GM19351 (cell line): ENCODE measurements at regions not wholly inside any gene's neighbourhood (a gene's known extent, or its start where the extent isn't known, plus 50 kb on each side); places are given as distances from the start of the nearest gene placed in this dataset.
"Not testable (repeated sequence)": the region's sequence is repeated elsewhere in the genome, so short reads cannot be mapped to it uniquely, and the experiment has no call there.

ENCODE experiments used
- ATAC-seq: cut with Tn5 transposase; IDR thresholded peaks from one replicate; pipeline ENCODE4 v1.9.1; 2021; ENCODE audit warnings: mild to moderate bottlenecking, moderate library complexity; ENCODE audit not compliant: unreplicated experiment

DNA sequence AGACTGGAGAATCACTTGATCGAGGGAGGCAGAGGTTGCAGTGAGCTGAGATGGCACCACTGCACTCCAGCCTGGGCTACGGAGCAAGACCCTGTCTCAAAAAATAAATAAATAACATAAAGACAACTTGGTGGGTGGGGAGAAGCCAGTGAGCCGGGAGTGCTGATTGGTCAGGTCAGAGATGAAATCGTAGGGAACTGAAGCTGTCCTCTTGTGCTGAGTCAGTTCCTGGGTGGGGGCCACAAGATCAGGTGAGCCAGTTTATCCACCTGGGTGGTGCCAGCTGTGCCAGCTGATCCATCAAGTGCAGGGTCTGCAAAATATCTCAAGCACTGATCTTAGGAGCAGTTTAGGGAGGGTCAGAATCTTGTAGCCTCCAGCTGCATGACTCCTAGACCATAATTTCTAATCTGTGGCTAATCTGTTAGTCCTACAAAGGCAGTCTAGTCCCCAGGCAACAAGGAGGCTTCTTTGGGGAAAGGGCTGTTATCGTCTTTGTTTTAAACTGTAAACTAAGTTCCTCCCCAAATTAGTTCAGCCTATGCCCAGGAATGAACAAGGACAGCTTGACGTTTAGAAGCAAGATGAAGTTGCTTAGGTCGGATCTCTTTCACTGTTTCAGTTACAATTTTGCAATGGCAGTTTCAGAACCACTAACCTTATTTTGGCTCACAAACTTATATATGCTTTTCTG is 221.5 kb upstream of the MYLIP start:
- ATAC-seq, result not testable (repeated sequence)

DNA sequence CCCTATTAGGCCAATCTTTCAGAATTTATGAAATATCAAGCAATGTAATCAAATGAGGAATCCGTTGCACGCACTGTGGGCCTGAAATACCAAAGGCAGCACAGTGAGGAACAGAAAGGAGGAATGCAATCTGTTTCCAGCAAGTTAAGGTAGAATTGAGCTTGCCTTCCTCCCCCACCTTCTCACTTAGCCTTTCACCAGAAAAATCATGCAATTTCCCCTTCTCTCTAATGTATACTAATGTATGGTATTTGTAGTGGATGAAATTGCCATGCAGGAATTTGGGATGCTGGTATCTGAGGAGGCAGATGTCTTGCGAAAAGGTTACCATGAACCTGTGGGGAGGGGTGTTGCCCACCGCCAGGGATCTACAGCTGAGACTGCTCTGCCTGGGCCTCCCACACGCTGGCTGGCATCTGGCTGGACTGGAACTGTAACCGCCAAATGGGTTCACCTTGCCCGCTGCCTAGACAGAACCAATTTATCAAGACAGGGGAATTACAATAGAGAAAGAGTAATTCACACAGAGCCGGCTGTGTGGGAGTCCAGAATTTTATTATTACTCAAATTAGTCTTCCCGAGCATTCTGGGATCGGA is 222.4 kb upstream of the MYLIP start:
- ATAC-seq, result no peak

DNA sequence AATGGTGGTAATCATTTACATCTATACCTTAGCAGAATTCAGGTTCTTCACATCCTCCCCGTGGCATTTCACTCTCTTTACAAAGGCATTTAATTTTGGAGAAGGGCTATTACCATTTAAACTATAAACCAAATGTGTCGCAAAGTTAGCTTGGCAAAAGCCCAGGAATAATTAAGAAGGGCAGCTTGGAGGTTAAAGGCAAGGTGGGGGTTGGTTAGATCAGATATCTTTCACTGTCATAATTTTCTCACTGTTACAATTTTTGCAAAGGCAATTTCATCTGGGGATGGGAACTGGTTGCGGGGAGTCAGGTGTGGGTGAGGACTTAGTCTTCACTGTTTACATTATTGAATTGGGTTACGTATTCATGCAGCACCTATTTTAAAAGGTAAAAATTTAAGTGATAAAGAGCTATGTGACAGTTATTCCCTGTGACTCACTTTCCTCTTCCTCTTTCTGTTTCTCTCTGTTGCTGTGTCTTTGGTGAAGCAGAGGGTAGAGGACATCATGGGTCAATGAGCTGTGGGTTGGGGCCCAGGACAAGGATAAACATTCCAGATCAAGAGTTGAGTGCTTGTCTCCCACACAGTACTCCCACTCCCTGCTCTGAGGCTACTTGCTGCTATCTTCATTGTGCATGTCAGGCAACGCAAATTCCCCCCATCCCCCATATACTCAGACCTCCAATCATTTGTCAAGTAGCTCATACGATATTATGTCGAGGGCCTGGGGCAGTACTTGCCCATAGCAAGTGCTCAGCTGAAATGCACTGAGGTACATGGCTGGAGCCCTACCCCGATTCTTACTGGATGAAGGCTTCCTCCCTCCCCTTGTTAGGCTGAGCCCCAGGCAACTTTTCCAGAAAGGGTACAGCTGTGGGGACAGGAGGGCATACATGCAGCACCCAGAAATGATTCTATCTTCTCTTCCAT is 223.1 kb upstream of the MYLIP start:
- no peak for ATAC-seq

DNA sequence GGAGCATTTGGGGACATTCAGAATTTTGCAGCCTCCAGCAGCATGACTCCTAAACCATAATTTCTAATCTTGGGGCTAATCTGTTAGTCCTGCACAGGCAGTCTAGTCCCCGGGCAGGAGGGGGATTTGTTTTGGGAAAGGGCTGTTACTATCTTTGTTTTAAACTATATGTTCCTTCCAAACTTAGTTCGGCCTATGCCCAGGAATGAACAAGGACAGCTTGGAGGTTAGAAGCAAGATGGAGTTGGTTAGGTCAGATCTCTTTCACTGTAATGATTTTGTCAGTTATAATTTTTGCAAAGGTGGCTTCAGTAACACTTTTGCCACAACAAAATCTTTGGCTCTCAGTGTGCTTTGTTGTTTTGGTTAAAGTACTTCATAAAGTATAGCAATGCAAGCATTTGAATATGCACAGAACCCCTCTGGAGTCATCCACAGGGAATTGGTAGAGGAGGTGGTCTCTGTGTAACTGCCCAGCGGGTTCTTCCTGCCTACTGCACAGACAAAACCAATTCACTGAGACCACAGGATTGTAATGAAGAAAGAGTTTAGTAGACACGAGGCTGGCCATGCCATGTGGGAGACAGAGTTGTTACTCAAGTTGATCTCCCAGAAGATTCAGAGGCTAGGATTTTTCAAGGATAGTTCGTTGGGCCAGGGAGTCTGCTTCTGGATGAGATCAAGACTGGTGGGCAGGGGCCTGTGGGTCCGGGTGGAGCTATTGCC is 224.1 kb upstream of the MYLIP start:
- no peak for ATAC-seq

DNA sequence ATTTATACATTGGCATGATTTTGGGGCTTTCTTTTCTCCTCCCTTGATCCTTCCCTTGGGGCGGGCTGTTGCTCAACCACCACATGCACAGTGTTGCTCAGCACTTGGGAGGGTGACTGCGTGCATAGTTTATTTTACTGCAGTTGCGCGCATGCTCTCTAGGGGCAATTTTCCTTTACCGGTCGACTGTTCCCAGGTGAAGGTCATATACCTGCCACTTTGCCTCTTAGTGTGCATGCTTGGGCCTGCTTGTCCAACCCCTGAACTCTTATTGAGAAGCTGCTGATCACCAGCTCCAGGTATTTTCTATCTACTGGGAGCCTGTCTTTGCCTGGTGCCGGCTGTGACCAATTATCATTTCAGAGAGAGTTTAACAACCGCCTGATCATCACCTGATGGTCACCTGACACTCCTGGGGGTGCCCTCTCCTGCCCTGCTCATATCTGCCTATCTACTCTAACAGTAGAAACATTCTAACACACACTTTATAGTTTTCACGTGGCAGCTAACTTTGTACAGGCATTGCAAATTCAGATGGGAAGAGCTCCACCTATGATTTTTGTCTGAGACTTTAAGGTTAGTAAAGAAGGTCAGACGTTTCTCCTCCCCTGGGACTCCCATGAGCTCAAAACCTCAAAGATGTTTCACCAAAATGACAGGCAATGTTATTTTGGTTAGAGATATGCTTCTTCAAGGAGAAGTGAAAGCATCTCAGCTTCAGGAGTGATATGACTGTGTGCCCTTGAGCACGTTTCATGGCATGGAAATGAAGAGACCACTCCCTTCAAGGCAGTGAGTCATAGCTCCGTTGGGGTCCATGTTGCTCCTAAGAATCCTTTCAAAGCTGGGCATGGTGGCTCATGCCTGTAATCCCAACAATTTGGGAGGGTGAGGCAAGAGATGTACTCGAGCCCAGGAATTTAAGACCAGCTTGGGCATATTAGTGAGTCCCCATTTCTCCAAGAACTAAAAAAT is 227.5 kb upstream of the MYLIP start:
- ATAC-seq, result peak; percentile 85

DNA sequence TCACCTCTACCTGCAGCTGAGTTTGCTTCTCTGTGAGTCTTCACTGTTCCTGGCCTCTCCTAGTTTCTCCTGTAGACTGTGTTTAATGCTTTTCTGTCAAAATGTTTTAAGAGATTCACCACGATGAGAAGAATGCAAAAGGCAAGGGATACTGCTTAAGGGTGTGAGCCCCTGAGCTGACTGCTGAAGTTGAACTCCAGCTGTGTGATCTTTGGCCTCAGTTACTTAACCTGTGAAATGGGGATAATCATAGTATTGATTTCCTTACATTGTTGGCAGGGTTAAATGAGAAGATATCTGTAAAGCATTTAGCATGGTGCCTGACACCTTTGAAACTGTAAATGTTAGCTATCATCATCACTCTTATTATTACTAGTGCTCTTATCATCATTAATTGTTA is 230.2 kb upstream of the MYLIP start:
- ATAC-seq, result no peak

DNA sequence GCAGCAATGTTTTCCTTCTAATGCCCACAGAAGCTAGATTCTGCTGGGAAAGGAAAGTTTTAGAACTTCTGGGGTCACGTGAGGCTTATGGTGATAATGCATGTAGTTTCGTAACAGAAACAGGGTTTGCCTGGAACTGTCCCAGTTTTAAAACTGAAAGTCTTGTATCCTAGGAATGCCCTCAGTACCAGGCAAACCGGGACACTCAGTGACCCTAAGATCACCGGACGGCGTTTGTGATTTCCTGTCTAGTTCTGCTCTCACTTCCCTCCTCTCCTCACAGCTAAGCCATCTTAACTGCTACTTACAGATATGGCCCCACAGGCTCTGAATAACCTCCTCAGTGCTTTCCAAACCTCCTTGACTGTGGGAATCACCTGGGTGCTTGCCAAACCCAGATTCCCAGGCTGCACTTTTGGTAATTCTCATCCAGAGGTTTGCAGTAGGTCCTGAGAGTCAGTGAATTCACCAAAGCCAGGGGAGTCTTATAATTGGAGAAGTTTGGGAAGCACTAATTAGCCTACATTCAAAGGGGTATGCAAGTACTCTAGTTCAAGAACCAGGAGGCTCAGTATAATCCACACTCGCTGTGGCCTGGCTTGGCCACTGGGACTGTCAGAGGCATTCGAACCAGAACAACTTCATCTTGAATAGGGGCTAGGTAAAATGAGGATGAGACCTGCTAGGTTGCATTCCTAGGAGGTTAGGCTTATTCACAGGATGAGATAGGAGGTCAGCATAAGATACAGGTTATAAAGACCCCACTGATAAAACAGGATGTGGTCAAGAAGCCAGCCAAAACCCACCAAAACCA is 231.6 kb upstream of the MYLIP start:
- ATAC-seq, result no peak

DNA sequence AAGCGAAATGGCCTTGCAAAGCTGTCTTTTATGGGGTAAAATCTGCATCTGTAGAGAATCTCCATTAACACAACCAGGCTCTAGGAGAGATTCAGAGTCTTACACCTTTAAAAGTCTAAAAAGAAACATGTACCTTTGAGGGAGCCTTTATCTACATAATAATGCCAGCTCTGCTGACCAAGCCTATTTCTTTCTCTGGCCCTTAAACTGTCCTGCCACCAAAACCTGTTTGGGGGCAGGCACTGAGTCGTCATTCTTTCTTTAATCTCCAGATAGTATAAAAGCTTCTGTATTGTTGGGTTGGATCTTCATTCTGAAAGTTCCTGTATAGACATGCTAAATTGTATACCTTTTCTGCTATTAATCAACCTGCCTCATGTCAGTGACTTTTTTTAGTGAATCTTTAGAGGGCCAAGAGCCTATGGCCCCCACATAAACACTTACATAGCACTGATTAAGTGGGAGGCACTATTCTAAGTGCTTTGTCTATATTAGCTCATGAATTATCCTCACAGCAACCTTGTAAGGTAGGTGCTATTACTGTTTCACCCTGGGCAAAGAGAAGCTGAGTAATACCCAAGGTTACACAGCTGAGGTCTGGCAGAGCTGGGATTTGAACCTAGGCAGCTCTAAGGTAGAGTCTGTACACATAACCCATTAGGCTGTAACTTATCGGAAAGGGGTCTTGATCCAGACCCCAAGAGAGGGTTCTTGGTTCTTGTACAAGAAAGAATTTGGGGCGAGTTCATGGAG is 232.3 kb upstream of the DTNBP1 start:
- no peak for ATAC-seq

DNA sequence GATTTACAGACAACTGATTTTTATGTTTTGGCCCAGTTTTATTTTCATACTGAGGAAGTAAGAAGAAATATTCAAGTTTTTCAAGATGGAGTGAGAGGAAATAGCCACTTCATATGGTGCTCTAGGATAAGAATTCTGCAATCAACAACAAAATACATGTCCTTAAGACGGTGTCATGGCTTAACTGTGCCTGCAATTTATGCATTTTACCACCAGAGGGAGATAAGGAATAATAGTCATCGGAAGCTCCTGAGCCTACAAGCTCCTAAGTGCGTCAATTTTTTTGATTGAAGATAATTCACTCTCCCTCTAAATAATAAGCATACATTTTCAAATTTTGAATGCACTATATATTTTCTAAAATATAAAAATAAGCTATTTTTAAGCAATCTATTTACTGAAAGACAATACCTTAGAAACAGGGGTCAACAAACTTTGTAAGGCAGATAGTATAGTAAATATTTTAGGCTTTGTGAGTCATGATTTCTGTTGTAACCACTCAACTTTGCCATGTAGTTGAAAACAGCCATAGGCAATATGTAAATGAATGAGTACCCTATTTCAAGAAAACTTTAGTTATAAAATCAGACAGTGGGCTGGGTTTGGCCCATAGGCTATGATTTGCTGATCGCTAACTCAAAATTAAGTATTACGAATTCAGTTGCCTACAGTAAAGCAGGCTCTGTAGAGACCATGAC is 230.9 kb upstream of the DTNBP1 start:
- no peak for ATAC-seq

DNA sequence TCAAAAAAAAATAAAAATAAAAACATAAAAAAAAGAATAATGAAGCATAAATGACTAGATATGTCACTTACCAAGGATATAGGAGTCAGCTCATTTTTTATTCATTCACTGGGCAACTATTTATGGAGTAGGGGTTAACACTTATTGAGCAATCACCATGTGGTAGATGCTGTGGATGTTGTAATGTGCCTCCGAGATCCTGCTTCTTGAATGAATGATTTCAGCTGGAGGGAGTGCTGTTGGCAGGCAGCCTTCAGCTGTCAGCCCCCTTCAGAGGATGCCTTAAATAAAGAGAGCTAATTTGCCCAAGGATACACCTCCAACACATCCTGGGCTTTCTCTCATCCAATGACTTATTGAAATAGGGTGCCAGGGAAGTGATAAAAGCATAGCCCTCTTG is 229.5 kb upstream of the DTNBP1 start:
- ATAC-seq, result no peak

DNA sequence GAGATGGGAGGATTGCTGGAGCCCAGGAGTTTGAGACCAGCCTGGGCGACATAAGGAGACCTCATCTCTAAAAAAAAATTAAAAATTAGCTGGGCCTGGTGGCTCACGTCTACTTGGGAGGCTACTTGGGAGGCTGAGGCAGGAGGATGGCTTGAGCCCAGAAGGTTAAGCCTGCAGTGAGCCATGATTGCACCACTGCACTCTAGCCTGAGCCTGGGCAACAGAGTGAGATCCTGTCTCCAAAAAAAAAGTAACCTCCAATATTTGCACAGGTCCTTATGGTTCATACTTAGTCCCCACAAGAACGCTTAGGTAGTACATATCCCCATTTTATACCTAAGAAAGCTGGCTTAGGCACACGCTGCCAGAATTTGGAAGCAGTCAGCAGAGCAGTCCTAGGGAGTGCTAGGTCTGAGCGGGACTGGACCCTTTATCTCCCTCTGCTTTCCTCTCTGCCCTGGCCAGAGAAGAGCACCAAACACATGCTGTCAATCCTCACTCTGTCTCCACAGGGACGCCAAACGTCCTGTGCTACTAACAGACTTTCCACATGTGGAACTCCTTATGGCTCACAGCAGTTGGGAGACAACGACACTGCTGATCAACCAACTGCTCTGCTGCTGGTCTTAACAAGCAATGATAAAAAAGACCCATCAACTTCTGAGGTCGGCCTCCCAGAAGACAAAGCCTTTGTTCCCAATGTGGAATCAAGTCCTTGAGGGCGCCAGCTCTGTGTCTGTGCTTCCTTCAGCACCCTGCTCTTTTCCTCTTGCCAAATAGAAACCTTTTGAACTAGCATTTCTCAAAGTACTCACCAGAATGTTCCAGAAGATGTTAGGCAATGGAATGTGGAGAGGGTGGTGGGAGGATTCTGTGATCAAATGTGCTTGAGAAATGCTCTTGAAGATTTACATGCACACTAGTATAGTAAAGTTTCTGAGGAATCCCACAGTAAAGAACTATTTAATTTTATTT is 226.3 kb upstream of the DTNBP1 start:
- no peak for ATAC-seq

DNA sequence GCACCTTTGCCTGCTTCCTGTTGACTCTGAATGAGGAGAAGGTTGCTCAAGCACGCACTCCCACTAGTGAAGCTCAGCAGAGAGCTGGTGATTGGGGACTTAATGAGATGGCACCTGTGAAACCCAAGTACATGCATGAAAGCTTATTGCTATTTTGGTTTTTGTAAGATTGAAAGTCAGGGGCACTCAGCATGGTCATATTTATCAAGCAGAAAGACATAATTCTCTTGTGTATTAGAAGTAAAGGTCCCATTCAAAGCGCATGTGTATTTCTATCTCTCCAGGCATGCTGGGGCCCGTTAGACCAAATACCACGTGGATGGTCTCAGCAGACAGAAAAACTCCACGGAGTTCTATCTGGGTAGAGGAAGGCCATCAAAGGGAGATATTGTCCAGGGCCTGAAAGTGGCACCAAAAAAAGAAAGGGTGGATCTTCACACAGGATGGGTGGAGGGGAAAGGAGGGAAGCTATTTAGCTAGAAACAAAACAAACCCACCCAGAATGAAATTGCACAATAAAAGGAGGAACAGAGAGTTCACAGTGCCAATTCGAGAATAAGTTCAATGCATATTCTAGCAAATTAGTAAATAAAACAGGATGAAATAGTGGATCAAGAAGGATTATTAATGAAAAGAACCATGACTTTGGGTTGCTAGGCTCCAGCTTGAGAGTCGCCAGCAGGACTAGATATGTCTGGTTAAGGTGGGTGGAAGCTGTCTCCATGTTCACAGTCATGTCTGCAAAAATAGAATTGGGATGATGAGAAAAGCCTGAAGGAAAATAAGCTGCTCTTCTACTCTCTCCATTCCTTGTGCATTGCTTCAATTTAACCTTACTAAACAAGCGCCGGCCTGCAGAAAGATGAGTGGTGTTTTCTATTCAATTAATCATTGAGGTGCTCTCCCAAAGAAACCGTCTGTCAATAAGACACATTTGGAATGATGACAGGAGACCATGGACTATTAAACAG is 224.9 kb upstream of the DTNBP1 start:
- ATAC-seq, result no peak

DNA sequence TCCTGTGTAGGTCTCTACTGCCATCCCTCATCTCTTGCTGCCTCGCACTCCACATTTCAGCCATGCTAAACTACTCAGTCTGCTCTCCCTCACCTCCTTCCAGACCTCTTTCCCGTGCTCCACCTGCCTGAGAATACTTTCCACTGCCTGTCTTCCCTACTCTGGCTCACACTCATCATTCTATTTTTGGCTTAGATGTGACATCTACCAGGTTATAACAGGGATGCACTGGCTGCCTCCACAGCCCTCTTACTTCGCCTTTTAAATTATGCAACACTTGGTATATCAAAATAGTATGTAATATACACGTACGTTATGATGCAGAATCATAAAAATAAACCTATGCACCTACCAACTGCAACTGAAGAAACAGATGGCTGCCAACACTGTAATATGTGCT is 222.8 kb upstream of the DTNBP1 start:
- no peak for ATAC-seq

DNA sequence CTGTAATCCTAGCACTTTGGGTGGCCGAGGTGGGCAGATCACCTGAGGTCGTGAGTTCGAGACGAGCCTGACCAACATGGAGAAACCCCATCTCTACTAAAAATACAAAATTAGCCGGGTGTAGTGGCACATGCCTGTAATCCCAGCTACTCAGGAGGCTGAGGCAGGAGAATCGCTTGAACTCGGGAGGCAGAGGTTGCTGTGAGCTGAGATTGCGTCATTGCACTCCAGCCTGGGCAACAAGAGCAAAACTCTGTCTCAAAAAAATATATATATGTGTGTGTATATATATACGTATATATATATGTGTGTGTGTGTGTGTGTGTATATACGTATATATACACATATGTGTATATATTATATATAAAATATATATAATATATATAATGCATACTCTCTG is 220.8 kb upstream of the DTNBP1 start:
- not testable (repeated sequence) for ATAC-seq

DNA sequence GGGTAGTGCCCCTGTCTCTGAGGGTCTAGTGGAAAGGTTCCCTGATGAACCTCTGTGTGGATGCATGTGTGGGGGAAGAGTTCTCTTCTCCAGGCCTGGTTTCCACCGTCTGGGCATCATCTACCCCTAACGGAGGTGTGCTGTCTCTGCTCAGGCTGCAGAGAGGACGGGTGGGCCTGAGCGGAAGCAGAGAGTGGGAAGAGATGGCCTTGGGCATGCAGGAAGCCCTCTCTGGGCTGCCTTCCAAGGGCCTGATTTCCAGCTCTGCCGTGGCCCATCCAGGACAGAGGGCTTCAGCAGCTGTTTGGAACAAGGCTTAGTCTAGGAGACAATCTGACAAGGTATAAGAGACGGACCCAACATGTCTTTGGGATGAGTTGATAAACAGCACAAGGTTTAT is 220.1 kb upstream of the DTNBP1 start:
- ATAC-seq, result no peak

DNA sequence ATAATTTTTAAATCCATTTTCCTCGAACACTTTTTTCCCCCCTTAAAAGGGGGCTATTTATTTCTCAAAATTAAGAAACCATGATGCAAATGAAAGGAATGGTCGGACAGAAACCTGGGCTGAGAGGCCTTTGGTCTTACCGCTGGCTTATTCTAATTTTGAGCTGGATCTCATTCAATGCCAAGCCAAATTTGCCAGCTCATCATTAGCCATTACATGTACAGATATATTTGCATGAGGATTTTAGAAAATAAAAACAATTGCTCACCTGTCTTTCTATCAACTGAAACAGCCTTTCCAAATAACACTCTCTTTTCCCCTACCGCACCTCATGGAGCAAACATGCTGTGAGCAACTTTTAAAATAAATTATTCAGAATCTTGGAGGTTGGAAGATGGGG is 219.5 kb upstream of the DTNBP1 start:
- ATAC-seq, result no peak
